HT-29 (cell line): ENCODE measurements at regions not wholly inside any gene's neighbourhood (a gene's known extent, or its start where the extent isn't known, plus 50 kb on each side); places are given as distances from the start of the nearest gene placed in this dataset. TPM values are rescaled to one million over a fixed set of nuclear protein-coding genes. Genes with fewer than 3 reads are reported as not detected.

ENCODE experiments used
- DNase-seq: peaks from one replicate; pipeline ENCODE4 v3.0.0-alpha.2; 2015; ENCODE audit warnings: low spot score
- small RNA-seq: library from RNA; depleted of rRNA; stranded (forward); fragments of <200 nt; gene quantifications from one replicate; pipeline ENCODE3, GENCODE V24; 2014

DNA sequence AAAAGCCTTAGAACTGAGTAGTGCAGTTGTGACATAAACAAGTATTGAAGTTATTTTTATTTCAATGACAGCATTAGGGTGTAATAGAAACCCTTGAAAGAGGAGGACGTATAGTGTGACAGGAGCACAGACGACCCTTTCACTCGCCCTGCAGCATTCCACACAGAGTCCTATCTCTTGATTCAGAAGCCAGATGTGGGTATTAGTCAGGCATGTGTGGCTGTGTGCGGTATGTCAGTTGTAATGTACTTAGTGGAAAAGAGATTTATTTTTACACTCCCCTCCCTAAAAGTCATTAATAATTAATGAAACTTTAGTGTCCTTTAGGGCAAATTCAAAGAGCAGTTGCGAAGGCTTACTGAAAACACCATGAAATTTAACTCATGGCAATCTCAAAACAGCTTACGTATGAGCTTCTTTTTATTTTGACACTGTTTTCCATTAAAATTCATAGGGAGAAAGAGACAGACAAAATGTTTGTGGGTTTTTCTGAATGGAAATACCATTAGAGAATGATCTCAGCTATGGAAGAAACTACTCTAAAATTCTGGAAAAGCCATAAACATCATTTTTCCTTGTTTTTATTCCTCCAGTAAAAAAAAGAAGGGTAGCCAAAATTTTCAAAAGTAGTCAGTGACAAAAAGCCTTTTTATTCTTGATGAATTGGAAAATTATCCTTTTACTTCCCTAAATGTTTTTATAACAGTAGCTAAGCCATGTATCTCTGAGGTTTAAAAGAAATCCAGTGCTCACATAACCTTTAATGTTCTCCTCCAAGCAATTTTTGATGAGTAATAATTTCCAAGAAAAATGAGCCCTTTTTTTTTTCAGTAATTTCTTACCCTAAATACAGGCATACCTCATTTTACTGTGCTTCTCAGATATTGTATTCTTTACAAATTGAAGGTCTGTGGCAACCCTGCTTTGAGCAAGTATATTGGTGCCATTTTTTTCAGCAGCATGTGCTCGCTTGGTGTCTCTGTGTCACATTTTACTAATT is 84.0 kb upstream of the DSEL start:
- peak; percentile 49 for DNase-seq

GRCh38 chr18:67599277-67599676 is 82.8 kb upstream of the DSEL start:
- peak; percentile 5 for DNase-seq

- DNase-seq = no peak
These were observed 81.2 kb upstream of the DSEL start for GRCh38 chr18:67597759-67598158.

DNA sequence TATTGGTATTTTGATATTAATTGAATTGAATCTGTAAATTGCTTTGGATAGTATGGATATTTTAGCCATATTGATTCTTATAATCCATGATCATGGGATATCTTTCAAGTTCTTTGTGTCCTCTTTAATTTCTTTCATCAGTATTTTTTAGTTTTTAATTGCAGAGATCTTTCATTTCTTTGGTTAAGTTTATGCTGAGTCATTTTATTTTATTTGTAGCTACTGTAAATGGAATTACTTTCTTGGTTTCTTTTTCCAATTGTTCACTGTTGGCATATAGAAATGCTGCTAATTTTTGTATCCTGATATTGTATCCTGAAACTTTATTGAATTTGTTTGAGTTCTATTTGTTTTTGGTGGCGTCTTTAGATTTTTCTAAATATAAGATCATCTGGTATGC is 79.5 kb upstream of the DSEL start:
- no peak for DNase-seq

DNA sequence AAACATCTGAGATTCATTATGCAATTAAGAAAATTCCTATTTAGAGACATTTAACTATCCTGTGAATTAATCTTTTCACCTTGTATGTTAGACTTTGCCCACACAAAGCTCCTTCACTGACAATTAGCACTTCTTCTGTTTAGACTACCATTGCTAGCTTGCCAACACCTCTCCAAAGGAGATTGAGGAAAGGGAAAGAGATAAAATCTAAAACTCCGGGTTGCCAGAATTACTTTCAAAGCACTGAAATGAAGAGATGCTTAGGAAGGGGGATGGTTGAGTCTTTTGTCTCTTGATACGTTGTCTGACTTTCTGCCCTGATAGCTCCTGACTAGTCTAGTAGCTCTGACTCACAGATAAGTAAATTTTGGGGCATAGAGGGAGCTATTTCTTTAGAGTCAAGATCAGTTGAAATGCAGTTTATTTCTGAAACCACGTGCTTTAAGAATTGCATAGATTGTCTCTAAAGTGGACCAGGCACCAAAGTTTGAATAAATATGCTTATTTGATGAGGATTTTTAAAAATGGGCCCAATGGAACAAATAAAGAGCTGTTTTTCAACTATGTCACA is 74.1 kb upstream of the DSEL start:
- peak; percentile 7 for DNase-seq

GRCh38 chr18:67589325-67589724 is 72.8 kb upstream of the DSEL start:
- no peak for DNase-seq

DNA sequence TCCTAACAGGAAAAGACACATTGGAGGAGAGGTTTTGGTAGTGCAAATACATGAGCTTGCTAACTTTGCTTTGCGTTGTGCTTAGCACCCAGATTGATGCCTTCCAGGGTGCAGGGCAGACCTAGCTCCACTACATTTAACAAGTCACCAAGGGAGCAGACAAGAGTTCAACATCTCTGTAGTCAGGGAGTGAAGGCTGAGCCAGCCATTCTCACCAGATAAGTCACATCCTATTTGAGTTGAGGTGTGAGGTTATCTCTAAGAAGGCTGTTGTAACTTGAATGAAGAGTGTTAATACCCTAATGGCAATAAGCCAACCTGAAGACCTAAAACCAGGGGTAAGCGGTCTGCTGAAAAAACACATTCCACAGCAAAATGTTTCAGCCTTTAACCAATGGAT is 69.6 kb upstream of the DSEL start:
- DNase-seq = no peak

- DNase-seq = no peak
These were observed 67.1 kb upstream of the DSEL start for GRCh38 chr18:67583621-67584020.

DNA sequence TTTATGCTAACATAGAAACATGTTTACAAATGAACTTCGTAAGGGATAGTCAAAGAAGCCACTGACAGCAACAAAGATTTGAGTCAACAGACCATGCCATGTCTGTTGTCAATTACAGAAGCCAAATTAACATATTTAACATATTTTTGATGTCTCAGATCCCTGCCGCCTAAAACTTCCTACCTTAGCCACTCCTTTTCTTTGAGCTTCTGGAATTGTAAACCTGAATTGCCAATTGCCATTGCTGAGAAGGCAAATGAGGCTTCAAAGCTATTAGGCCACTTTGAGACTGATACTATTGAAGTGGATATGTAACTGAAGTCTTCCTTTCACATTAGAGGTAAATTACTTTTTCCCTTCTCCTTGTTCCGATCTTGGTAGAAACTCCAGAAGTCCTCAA is 66.0 kb upstream of the DSEL start:
- DNase-seq = no peak

GRCh38 chr18:67581178-67581577 is 64.7 kb upstream of the DSEL start:
- DNase-seq = no peak

DNA sequence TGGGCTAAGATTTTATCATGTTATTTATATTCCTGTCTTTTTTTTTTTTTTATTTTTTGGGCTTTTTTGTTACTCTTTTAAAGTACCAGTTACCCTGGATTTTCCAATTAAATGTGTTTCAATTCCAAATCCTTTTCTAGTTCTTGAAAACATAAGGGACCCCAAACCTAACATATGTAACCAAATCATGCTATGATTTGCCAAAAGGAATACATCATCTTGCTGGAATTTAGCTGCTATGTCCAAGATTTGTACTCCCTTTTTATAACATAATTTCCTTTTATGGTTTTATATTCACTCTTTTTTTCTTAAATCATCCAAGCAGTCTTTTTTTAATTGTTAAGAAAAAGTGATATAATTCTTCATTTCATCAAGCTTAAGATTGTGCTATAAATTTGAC is 60.9 kb upstream of the DSEL start:
- no peak for DNase-seq

GRCh38 chr18:67574749-67575148 is 58.2 kb upstream of the DSEL start:
- no peak for DNase-seq

GRCh38 chr18:67568166-67568565 is 51.6 kb upstream of the DSEL start:
- no peak for DNase-seq

Small RNA genes lying in the stretch of these regions (small RNA-seq; reads per million reads assigned to genes)
- gene AC067819.1 = not detected
